NOMO-1 treated with DMSO at 0.1 percent for 48 hours (cell line): ENCODE measurements at regions not wholly inside any gene's neighbourhood (a gene's known extent, or its start where the extent isn't known, plus 50 kb on each side); places are given as distances from the start of the nearest gene placed in this dataset.
"Not testable (repeated sequence)": the region's sequence is repeated elsewhere in the genome, so short reads cannot be mapped to it uniquely, and the experiment has no call there.

Experiments used
- DNase-seq: peaks from one replicate; lab custom pipeline; 2025; ENCODE audit not compliant: unreplicated experiment; lab: John Stamatoyannopoulos, UW

DNA sequence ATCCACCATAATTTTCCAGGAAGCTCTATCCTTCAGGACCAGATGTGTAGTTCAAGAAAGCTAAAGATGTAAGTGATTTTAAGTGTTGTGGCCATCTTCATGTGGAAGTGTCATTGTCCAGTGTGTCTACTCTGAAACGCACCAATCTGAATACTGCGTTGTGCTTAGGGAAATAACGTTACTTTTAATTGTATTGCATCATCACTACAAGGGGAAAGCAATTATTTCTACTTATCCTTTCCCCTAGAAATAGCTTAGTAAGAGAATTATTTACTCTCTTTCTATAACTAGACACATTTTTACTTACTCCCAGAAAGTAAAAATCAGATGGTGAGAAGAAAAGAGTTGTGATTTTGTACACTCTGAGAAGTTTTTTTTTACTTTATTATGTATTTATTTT is 102.4 kb upstream of the DLGAP1 start:
- no peak for DNase-seq

- DNase-seq: no peak
Observed at GRCh38 chr18:4551001-4551360, 95.9 kb upstream of the DLGAP1 start.

GRCh38 chr18:4549164-4549872 is 94.2 kb upstream of the DLGAP1 start:
- no peak for DNase-seq

- DNase-seq: no peak
Observed at GRCh38 chr18:4547126-4547525, 92.0 kb upstream of the DLGAP1 start.

DNA sequence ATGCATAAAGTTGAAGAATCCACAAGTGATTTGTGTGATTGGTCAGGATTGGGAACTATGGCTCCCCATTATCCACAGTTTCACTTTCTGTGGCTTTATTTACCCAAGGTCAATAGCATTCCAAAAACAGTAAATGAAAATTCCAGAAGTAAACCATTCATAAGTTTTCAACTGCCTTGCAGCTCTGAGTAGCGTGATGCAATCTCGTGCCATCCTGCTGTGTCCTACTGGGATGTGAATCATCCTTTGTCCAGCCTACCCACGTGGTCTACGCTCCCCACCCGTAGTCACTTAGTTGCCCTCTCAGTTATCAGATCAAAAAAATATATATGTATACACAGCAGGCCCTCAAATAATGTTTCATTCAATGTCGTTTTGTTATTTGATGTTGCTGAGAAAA is 89.0 kb upstream of the DLGAP1 start:
- DNase-seq: no peak

- no peak for DNase-seq
Observed at GRCh38 chr18:4543711-4544110, 88.6 kb upstream of the DLGAP1 start.

- DNase-seq: no peak
Observed at GRCh38 chr18:4541588-4541987, 86.5 kb upstream of the DLGAP1 start.

DNA sequence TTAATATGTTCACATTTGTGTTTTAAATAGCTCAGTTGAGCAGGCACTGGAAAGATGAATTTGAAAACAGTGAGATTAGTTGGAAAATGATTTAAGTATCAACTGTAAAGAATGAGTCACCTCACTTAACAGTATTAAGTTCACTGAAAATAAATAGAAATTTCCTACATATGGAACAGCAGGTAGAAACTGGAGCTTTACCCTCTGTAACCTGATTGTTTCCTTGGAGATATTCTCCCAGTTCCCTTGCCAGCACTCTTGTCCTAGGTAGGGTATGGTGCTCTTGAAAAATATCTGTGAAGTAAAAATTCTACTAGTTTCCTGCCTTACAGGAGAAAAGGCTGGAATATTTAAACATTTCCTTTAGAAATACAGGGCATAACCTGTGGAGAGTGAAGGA is 81.3 kb upstream of the DLGAP1 start:
- DNase-seq: no peak

- DNase-seq: no peak
Observed at GRCh38 chr18:4528405-4528804, 73.3 kb upstream of the DLGAP1 start.

- DNase-seq: not testable (repeated sequence)
Observed at GRCh38 chr18:4527826-4528225, 72.7 kb upstream of the DLGAP1 start.

DNA sequence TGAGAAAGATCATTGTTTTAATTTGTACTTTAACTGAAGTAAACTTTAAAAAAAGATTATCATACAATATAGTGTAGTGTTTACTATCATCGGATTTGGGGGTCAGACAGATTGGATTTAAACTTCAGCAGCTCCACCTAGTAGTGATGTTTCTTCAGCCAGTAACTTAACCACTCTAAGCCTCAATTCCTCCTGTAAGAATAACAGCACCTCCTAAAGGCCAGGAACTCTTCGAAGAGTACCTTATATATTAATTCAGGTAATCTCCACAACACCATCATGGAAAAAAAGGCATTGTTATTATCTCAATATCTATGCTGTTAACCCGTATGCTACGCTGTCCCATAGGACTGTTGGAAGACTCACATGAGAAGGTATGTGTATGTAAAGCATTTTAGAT is 69.0 kb upstream of the DLGAP1 start:
- DNase-seq: no peak

DNA sequence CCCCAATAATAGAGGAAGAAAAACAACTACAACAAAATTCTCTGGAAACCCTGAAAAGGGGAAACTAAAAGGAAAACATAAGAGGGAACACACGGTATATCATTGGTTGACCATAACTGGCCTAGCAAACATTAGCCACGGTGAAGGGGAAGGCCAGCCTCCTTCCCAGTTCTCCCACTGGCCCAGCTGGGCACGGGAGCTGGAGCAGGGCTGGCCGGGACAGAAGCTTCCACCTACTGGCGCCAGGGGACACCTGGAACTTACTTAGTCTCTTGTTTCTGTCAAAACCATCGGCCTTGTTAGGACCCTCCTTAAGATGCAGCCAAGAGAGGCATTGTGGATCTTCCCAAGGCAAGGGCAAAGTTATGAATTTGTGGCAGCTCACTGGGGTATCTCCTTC is 56.1 kb upstream of the DLGAP1 start:
- DNase-seq: no peak

DNA sequence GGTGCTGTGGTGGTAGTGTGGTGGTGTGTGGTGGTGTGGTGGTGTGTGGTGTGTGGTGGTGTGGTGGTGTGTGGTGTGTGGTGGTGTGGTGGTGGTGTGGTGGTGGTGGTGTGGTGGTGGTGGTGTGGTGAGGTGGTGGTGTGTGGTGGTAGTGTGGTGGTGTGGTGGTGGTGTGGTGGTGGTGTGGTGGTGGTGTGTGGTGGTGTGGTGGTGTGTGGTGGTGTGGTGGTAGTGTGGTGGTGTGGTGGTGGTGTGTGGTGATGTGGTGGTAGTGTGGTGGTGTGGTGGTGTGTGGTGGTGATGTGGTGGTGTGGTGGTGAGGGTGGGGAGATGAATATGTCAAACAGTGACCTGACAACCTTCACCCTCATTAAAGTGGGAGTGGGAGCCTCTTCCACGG is 55.6 kb upstream of the DLGAP1 start:
- no peak for DNase-seq

- DNase-seq: no peak
Observed at GRCh38 chr18:4510160-4510559, 55.1 kb upstream of the DLGAP1 start.
